CD4-positive, alpha-beta T cell (primary cell): ENCODE measurements at regions not wholly inside any gene's neighbourhood (a gene's known extent, or its start where the extent isn't known, plus 50 kb on each side); places are given as distances from the start of the nearest gene placed in this dataset.

Experiments used
- ATAC-seq: fragments of 200-7000 bp; cut with Tn5 transposase; one replicate; pipeline ENCODE4 v1.10.0; 2022; ENCODE audit warnings: mild to moderate bottlenecking; ENCODE audit not compliant: poor library complexity
- CTCF ChIA-PET: fragments of 350-600 bp; sonication (Branson Sonifier 250); formaldehyde crosslinking; loops from one replicate; lab custom pipeline; 2021; ENCODE audit warnings: antibody characterized with exemption, inconsistent platforms; lab: Charles Lee
- POLR2A ChIA-PET: fragments of 350-600 bp; sonication (Branson Sonifier 250); formaldehyde crosslinking; loops from one replicate; lab custom pipeline; 2021; ENCODE audit warnings: antibody characterized with exemption, inconsistent platforms; lab: Charles Lee
- DNase-seq, 14 experiments: peaks; one replicate each; pipeline ENCODE4 v3.0.0-alpha.2; 2013 to 2020; ENCODE audit warnings: mixed read lengths in 2 of 14
- H3K27ac ChIP-seq, 2 donors: one replicate each; pipeline versions ENCODE4 v1.5.1 to v1.7.0; 2013; ENCODE audit warnings: low read length in 2 of 2, low read depth in 1 of 2, mild to moderate bottlenecking in 1 of 2
- H3K27me3 ChIP-seq, 2 experiments: 1 replicate in 1 of 2; 2 replicates in 1 of 2; pipeline versions ENCODE4 v1.6.1 to v1.7.0; 2013; ENCODE audit warnings: low read length in 2 of 2, control low read depth in 1 of 2, mild to moderate bottlenecking in 1 of 2, moderate library complexity in 1 of 2; ENCODE audit not compliant: insufficient read depth in 2 of 2, control insufficient read depth in 1 of 2
- H3K36me3 ChIP-seq: one replicate; pipeline ENCODE4 v1.6.1; 2013; ENCODE audit warnings: low read length, control low read depth; ENCODE audit not compliant: insufficient read depth
- H3K4me1 ChIP-seq: one replicate; pipeline ENCODE4 v1.6.1; 2013; ENCODE audit warnings: low read length, control low read depth; ENCODE audit not compliant: insufficient read depth
- H3K4me3 ChIP-seq: one replicate; pipeline ENCODE4 v1.5.1; 2013; ENCODE audit warnings: mild to moderate bottlenecking, low read length, moderate library complexity
- H3K9me3 ChIP-seq, 2 experiments: 1 replicate in 1 of 2; 2 replicates in 1 of 2; pipeline versions ENCODE4 v1.6.1 to v1.7.0; 2013; ENCODE audit warnings: low read length in 2 of 2, mild to moderate bottlenecking in 2 of 2, control low read depth in 1 of 2, moderate library complexity in 1 of 2; ENCODE audit not compliant: control insufficient read depth in 1 of 2, insufficient read depth in 1 of 2
- H3K27ac Mint-ChIP-seq: one replicate; pipeline ENCODE4 v1.8.0; 2020; ENCODE audit warnings: mixed read lengths
- H3K27me3 Mint-ChIP-seq: one replicate; pipeline ENCODE4 v1.8.0; 2021; ENCODE audit warnings: mixed read lengths
- H3K36me3 Mint-ChIP-seq: one replicate; pipeline ENCODE4 v1.8.0; 2021; ENCODE audit warnings: low read depth, mixed read lengths
- H3K4me1 Mint-ChIP-seq: one replicate; pipeline ENCODE4 v1.8.0; 2021; ENCODE audit warnings: low read depth, mixed read lengths
- H3K4me3 Mint-ChIP-seq: one replicate; pipeline ENCODE4 v1.8.0; 2020; ENCODE audit warnings: mild to moderate bottlenecking, mixed read lengths
- H3K9me3 Mint-ChIP-seq: one replicate; pipeline ENCODE4 v1.8.0; 2020; ENCODE audit warnings: mixed read lengths
- intact Hi-C, 2 experiments: fragments of 100-400 bp; cut with DNase I in 1 of 2; cut with micrococcal nuclease in 1 of 2; formaldehyde crosslinking; loops; one replicate each; pipeline versions ENCODE4 v1.15.1 to v1.9.0; 2023 to 2025; cut with DNase I, micrococcal nuclease
- TF ChIP-seq, protein P1 (sequence below): fragments of 200-600 bp; IDR thresholded peaks from one replicate; pipeline ENCODE4 v1.8.0; 2022; ENCODE audit warnings: antibody characterized with exemption, mild to moderate bottlenecking

- no peak for ATAC-seq
Measured at GRCh38 chr5:52419357-52419756, 368.4 kb upstream of the ITGA1 start.

DNA sequence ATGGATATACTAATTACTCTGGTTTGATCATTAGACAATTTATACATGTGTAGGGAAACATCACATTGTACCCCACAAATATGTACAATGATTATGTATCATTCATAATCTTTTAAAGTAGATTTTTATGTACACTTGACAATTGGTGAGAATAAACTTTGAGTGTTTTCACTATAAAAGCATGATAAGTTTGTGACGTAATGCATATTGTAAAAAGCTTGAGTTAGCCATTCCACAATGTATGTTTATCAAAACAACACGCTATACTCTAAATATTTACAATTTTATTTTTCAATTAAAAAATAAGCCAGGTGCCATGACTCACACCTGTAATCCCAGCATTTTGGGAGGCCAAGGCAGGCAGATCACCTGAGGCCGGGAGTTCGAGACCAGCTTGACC, 360.1 kb upstream of the ITGA1 start:
- no peaks in the 10 kb centered on the region for H3K27me3 ChIP-seq
- H3K27ac Mint-ChIP-seq = no peak overlapping the region
- TF ChIP-seq, protein P1, sequence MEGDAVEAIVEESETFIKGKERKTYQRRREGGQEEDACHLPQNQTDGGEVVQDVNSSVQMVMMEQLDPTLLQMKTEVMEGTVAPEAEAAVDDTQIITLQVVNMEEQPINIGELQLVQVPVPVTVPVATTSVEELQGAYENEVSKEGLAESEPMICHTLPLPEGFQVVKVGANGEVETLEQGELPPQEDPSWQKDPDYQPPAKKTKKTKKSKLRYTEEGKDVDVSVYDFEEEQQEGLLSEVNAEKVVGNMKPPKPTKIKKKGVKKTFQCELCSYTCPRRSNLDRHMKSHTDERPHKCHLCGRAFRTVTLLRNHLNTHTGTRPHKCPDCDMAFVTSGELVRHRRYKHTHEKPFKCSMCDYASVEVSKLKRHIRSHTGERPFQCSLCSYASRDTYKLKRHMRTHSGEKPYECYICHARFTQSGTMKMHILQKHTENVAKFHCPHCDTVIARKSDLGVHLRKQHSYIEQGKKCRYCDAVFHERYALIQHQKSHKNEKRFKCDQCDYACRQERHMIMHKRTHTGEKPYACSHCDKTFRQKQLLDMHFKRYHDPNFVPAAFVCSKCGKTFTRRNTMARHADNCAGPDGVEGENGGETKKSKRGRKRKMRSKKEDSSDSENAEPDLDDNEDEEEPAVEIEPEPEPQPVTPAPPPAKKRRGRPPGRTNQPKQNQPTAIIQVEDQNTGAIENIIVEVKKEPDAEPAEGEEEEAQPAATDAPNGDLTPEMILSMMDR = no peak
- intact Hi-C loops = no loop called here
- no peaks in the 10 kb centered on the region for H3K4me1 ChIP-seq
- no peak overlapping the region for H3K27ac ChIP-seq
- no peaks in the 10 kb centered on the region for H3K9me3 ChIP-seq
- no peak overlapping the region for H3K4me3 ChIP-seq
- peaks cover 6% of the 10 kb centered on the region for H3K9me3 Mint-ChIP-seq
- no peak for DNase-seq
- no peaks in the 10 kb centered on the region for H3K4me1 Mint-ChIP-seq
- H3K4me3 Mint-ChIP-seq = no peak overlapping the region
- POLR2A ChIA-PET = no interaction called here
- ATAC-seq = no peak
- CTCF ChIA-PET = no interaction called here
- H3K27me3 Mint-ChIP-seq = no peaks in the 10 kb centered on the region
- H3K36me3 Mint-ChIP-seq = no peaks in the 10 kb centered on the region
- H3K36me3 ChIP-seq = no peaks in the 10 kb centered on the region

More at GRCh38 chr5:52419357-52419756, 368.4 kb upstream of the ITGA1 start:
- POLR2A ChIA-PET = no interaction called here
- no peaks in the 10 kb centered on the region for H3K9me3 Mint-ChIP-seq
- no peak overlapping the region for H3K4me3 Mint-ChIP-seq
- TF ChIP-seq, protein P1 = no peak
- intact Hi-C loops = no loop called here
- no peaks in the 10 kb centered on the region for H3K4me1 Mint-ChIP-seq
- no peak for DNase-seq
- H3K27me3 ChIP-seq = no peaks in the 10 kb centered on the region
- no peak overlapping the region for H3K27ac ChIP-seq
- no peaks in the 10 kb centered on the region for H3K36me3 Mint-ChIP-seq
- no peak overlapping the region for H3K4me3 ChIP-seq
- CTCF ChIA-PET = interaction anchor here (1.6 kb wide), 1 partner anchor 8 kb away, joined by 5 read pairs; no protein-coding TSS in a partner anchor
- H3K4me1 ChIP-seq = no peaks in the 10 kb centered on the region
- H3K27me3 Mint-ChIP-seq = no peaks in the 10 kb centered on the region
- no peaks in the 10 kb centered on the region for H3K36me3 ChIP-seq
- H3K9me3 ChIP-seq = no peaks in the 10 kb centered on the region
- no peak overlapping the region for H3K27ac Mint-ChIP-seq

- POLR2A ChIA-PET = no interaction called here
- H3K4me3 ChIP-seq = no peak overlapping the region
- peaks cover 6% of the 10 kb centered on the region for H3K9me3 Mint-ChIP-seq
- H3K27ac ChIP-seq = no peak overlapping the region
- H3K9me3 ChIP-seq = no peaks in the 10 kb centered on the region
- TF ChIP-seq, protein P1 = no peak
- no peaks in the 10 kb centered on the region for H3K27me3 Mint-ChIP-seq
- H3K4me3 Mint-ChIP-seq = no peak overlapping the region
- H3K4me1 Mint-ChIP-seq = no peaks in the 10 kb centered on the region
- intact Hi-C loops = no loop called here
- H3K36me3 ChIP-seq = no peaks in the 10 kb centered on the region
- no peaks in the 10 kb centered on the region for H3K36me3 Mint-ChIP-seq
- CTCF ChIA-PET = no interaction called here
- no peaks in the 10 kb centered on the region for H3K4me1 ChIP-seq
- ATAC-seq = no peak
- no peak for DNase-seq
- no peaks in the 10 kb centered on the region for H3K27me3 ChIP-seq
- no peak overlapping the region for H3K27ac Mint-ChIP-seq
Measured at GRCh38 chr5:52428977-52429489, 358.7 kb upstream of the ITGA1 start.
